IMR-90 (cell line): ENCODE measurements at regions not wholly inside any gene's neighbourhood (a gene's known extent, or its start where the extent isn't known, plus 50 kb on each side); places are given as distances from the start of the nearest gene placed in this dataset.

Experiments used
- ATAC-seq: fragments of 200-7000 bp; cut with Tn5 transposase; 2 replicates; pipeline ENCODE4 v1.9.1; 2020; ENCODE audit warnings: low read depth, mild to moderate bottlenecking, moderate library complexity
- BruUV-seq: library from RNA; stranded (reverse); fragments of 400-500 nt; replicated peaks from 2 replicates; lab custom pipeline; 2021; lab: Mats Ljungman, UMichigan
- CTCF ChIA-PET: fragments of 300-600 bp; formaldehyde crosslinking; extraction: SDS; loops from one replicate; lab custom pipeline; 2021; ENCODE audit warnings: antibody characterized with exemption; lab: Yijun Ruan, JAX
- POLR2A ChIA-PET: fragments of 300-600 bp; sonication (Branson Sonifier 250); formaldehyde crosslinking; loops from one replicate; lab custom pipeline; 2022; ENCODE audit warnings: antibody characterized with exemption; ENCODE audit not compliant: unreplicated experiment; lab: Charles Lee
- DNase-seq: peaks from one replicate; pipeline ENCODE4 v3.0.0; 2013
- H2AFZ ChIP-seq: replicated peaks from 2 replicates; pipeline ENCODE3; 2013; ENCODE audit warnings: low read length, mild to moderate bottlenecking; ENCODE audit not compliant: poor library complexity
- H2AK5ac ChIP-seq: 2 replicates; pipeline ENCODE4 v1.6.1; 2013; ENCODE audit warnings: low read depth, low read length, inconsistent platforms
- H2AK9ac ChIP-seq: replicated peaks from 2 replicates; pipeline ENCODE3; 2013; ENCODE audit warnings: mild to moderate bottlenecking, low read depth, low read length, moderate library complexity; ENCODE audit not compliant: poor library complexity
- H2BK120ac ChIP-seq: 2 replicates; pipeline ENCODE4 v1.6.1; 2013; ENCODE audit warnings: low read depth, low read length, inconsistent platforms
- H2BK15ac ChIP-seq: 3 replicates; pipeline ENCODE4 v1.6.1; 2013; ENCODE audit warnings: low read depth, low read length, inconsistent platforms
- H2BK20ac ChIP-seq: 2 replicates; pipeline ENCODE4 v1.6.1; 2013; ENCODE audit warnings: low read depth, mild to moderate bottlenecking, inconsistent platforms, low read length, moderate library complexity
- H2BK5ac ChIP-seq: 2 replicates; pipeline ENCODE4 v1.6.1; 2013; ENCODE audit warnings: mild to moderate bottlenecking, low read depth, low read length, inconsistent platforms; ENCODE audit not compliant: poor library complexity, severe bottlenecking
- H3K14ac ChIP-seq: replicated peaks from 2 replicates; pipeline ENCODE4 v1.6.1; 2013; ENCODE audit warnings: low read depth, low read length, inconsistent platforms
- H3K18ac ChIP-seq: 2 replicates; pipeline ENCODE4 v1.6.1; 2013; ENCODE audit warnings: low read depth, low read length, control low read depth
- H3K23ac ChIP-seq: 2 replicates; pipeline ENCODE4 v1.6.1; 2013; ENCODE audit warnings: low read depth, low read length, inconsistent platforms
- H3K27ac ChIP-seq: 2 replicates; pipeline ENCODE4 v1.5.1; 2013; ENCODE audit warnings: mild to moderate bottlenecking, control low read depth, low read length; ENCODE audit not compliant: insufficient read depth
- H3K27me3 ChIP-seq: 2 replicates; pipeline ENCODE4 v1.6.1; 2013; ENCODE audit warnings: low read length; ENCODE audit not compliant: control insufficient read depth, insufficient read depth
- H3K36me3 ChIP-seq: 2 replicates; pipeline ENCODE4 v1.6.1; 2013; ENCODE audit warnings: low read length, mixed read lengths; ENCODE audit not compliant: control insufficient read depth, insufficient read depth
- H3K4ac ChIP-seq: 2 replicates; pipeline ENCODE4 v1.6.1; 2013; ENCODE audit warnings: low read depth, low read length, inconsistent platforms
- H3K4me1 ChIP-seq: 2 replicates; pipeline ENCODE4 v1.6.1; 2013; ENCODE audit warnings: low read length, mixed read lengths; ENCODE audit not compliant: control insufficient read depth, insufficient read depth
- H3K4me2 ChIP-seq: 2 replicates; pipeline ENCODE4 v1.6.1; 2013; ENCODE audit warnings: low read depth, mild to moderate bottlenecking, control low read depth, low read length, moderate library complexity
- H3K4me3 ChIP-seq: 2 replicates; pipeline ENCODE4 v1.5.1; 2013; ENCODE audit warnings: low read depth, mild to moderate bottlenecking, control low read depth, low read length, moderate library complexity; ENCODE audit not compliant: insufficient read depth
- H3K56ac ChIP-seq: 2 replicates; pipeline ENCODE4 v1.6.1; 2013; ENCODE audit warnings: low read length, inconsistent platforms; ENCODE audit not compliant: insufficient read depth; ENCODE audit errors: extremely low read depth
- H3K79me1 ChIP-seq, 2 experiments: 2 replicates each; pipeline ENCODE4 v1.6.1; 2013; ENCODE audit warnings: low read length in 2 of 2, inconsistent platforms in 1 of 2, low read depth in 1 of 2
- H3K9ac ChIP-seq: 2 replicates; pipeline ENCODE4 v1.6.1; 2013; ENCODE audit warnings: low read depth, low read length, control low read depth
- H3K9me1 ChIP-seq: 2 replicates; pipeline ENCODE4 v1.6.1; 2013; ENCODE audit warnings: low read length, inconsistent platforms; ENCODE audit not compliant: insufficient read depth
- H3K9me3 ChIP-seq: 2 replicates; pipeline ENCODE4 v1.6.1; 2013; ENCODE audit warnings: low read length; ENCODE audit not compliant: control insufficient read depth, insufficient read depth
- H4K20me1 ChIP-seq: 2 replicates; pipeline ENCODE4 v1.6.1; 2013; ENCODE audit warnings: low read length, inconsistent platforms; ENCODE audit not compliant: insufficient read depth
- H4K5ac ChIP-seq: 2 replicates; pipeline ENCODE4 v1.6.1; 2013; ENCODE audit warnings: mild to moderate bottlenecking, low read depth, low read length, control low read depth
- H4K8ac ChIP-seq, 2 experiments: 2 replicates each; pipeline ENCODE4 v1.6.1; 2013; ENCODE audit warnings: low read depth in 2 of 2, low read length in 2 of 2, control low read depth in 1 of 2, inconsistent platforms in 1 of 2
- H4K91ac ChIP-seq: 2 replicates; pipeline ENCODE4 v1.6.1; 2013; ENCODE audit warnings: low read depth, low read length, inconsistent platforms; ENCODE audit not compliant: insufficient read depth
- BHLHE40 ChIP-seq: fragments of 150-350 bp; IDR thresholded peaks from 2 replicates; pipeline ENCODE4 v1.6.1; 2016; ENCODE audit warnings: mild to moderate bottlenecking, low read depth, low read length
- ELK1 ChIP-seq: fragments of 150-350 bp; IDR thresholded peaks from 2 replicates; pipeline ENCODE4 v1.6.1; 2016; ENCODE audit warnings: low read depth, mild to moderate bottlenecking, low read length, moderate library complexity, borderline replicate concordance
- MXI1 ChIP-seq: IDR thresholded peaks from 2 replicates; pipeline ENCODE4 v1.6.1; 2012; ENCODE audit warnings: low read depth, mild to moderate bottlenecking, low read length, moderate library complexity, borderline replicate concordance
- RFX5 ChIP-seq: IDR thresholded peaks from 2 replicates; pipeline ENCODE4 v1.8.0; 2012; ENCODE audit warnings: low read depth, mild to moderate bottlenecking, low read length, moderate library complexity
- WGBS, 2 experiments: methylation state at CpG; one replicate each; pipeline versions ENCODE4 v1.1.5 to v1.1.7; 2013; ENCODE audit warnings: missing lambda C conversion rate in 2 of 2; ENCODE audit not compliant: insufficient read length in 1 of 2; ENCODE audit errors: extremely low coverage in 2 of 2; 5-methylcytosine and 5-hydroxymethylcytosine counted together
- dilution Hi-C: fragments of 300-500 bp; cut with HindIII; formaldehyde crosslinking; loops from one replicate; pipeline ENCODE4 v1.14.3; 2018; ENCODE audit warnings: low sequenced_read_pairs; ENCODE audit not compliant: unreplicated experiment
- in situ Hi-C: fragments of 300-500 bp; cut with MboI; formaldehyde crosslinking; loops from 3 replicates; pipeline ENCODE4 v1.14.3; 2019; ENCODE audit warnings: low sequenced_read_pairs, inconsistent platforms, mixed read lengths
- intact Hi-C: fragments of 100-400 bp; cut with micrococcal nuclease; formaldehyde crosslinking; loops from 2 replicates; pipeline ENCODE4 v1.10.0; 2022

DNA sequence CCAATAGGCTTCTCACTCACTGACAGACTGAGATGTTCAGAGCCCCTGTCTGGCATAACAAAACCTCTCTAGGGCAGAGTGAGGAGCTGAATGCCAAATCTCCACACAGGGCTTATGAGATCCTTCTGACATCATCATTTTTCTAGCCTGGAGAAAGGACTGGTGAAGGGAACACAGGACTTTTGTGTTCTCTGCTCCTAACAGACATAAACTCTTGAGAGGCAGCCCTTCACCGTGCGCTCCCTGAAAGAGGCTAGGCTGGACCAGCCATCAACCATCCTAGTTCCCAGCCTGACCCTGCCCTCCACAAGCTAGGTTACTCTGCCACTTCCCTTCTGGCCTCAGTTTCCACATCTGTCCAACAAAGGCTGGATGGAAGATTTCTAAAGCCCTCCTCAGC is 141.9 kb downstream of the SUCLG1 start:
- Histone ChIP-seq H3K27me3 (peaks cover 3% of the 10 kb centered on the region; the same call in 1 of the 2 replicates), H3K4me2 (no peak overlapping the region), H3K4me1 (no peaks in the 10 kb centered on the region), H2AFZ (no peak overlapping the region), H3K18ac (no peak overlapping the region), H4K5ac (no peak overlapping the region), H3K56ac (no peak overlapping the region), H3K23ac (no peak overlapping the region), H2BK120ac (no peak overlapping the region), H2BK5ac (no peak overlapping the region), H3K36me3 (no peaks in the 10 kb centered on the region), H2BK15ac (no peak overlapping the region), H2BK20ac (no peak overlapping the region), H4K20me1 (no peaks in the 10 kb centered on the region), H3K79me1 (no peaks in the 10 kb centered on the region), H2AK5ac (no peak overlapping the region), H3K9me1 (no peaks in the 10 kb centered on the region), H3K9me3 (no peaks in the 10 kb centered on the region), H3K4me3 (no peak overlapping the region), H4K8ac (no peak overlapping the region), H4K91ac (no peak overlapping the region), H3K14ac (no peak overlapping the region), H3K27ac (no peak overlapping the region), H3K9ac (no peak overlapping the region), H3K4ac (no peak overlapping the region), H2AK9ac (no peak overlapping the region)
- ATAC-seq (no peak), DNase-seq (no peak)
- CTCF ChIA-PET: no interaction called here
- POLR2A ChIA-PET: no interaction called here
- dilution Hi-C loops (no loop called here), in situ Hi-C loops (loop anchor here (5.0 kb wide), 1 partner anchor 295 kb away; no protein-coding TSS in a partner anchor), intact Hi-C loops (no loop called here)
- no CpG with 5 or more reads among the region's 2 CpGs for WGBS, 2 experiments
- BruUV-seq: no TSS peak
- TF ChIP-seq RFX5: no peak
- no peak for TF ChIP-seq ELK1
- TF ChIP-seq BHLHE40: no peak
- no peak for TF ChIP-seq MXI1
